Neural progenitor cell (in vitro differentiated cells): ENCODE measurements at regions not wholly inside any gene's neighbourhood (a gene's known extent, or its start where the extent isn't known, plus 50 kb on each side); places are given as distances from the start of the nearest gene placed in this dataset.

Experiments
- DNase-seq: peaks from one replicate; pipeline ENCODE4 v3.0.0-alpha.2; 2016; ENCODE audit warnings: low spot score
- H2AFZ ChIP-seq: fragments of 200-600 bp; sonication (generic); replicated peaks from 2 replicates; pipeline ENCODE4 v1.6.1; 2016; ENCODE audit warnings: antibody characterized with exemption
- H3F3A ChIP-seq: fragments of 200-600 bp; sonication (generic); 2 replicates; pipeline ENCODE4 v1.6.1; 2016; ENCODE audit warnings: antibody characterized with exemption, low read depth
- H3K27ac ChIP-seq: fragments of 200-600 bp; sonication (generic); 2 replicates; pipeline ENCODE4 v1.5.1; 2016; ENCODE audit warnings: mild to moderate bottlenecking
- H3K27me3 ChIP-seq: fragments of 200-600 bp; sonication (generic); 2 replicates; pipeline ENCODE4 v1.6.1; 2016; ENCODE audit warnings: mild to moderate bottlenecking, moderate library complexity
- H3K36me3 ChIP-seq: fragments of 200-600 bp; sonication (generic); 2 replicates; pipeline ENCODE4 v1.5.1; 2016
- H3K4me1 ChIP-seq: fragments of 200-600 bp; sonication (generic); 2 replicates; pipeline ENCODE4 v1.6.1; 2016; ENCODE audit warnings: mixed run types
- H3K4me2 ChIP-seq: fragments of 200-600 bp; sonication (generic); 2 replicates; pipeline ENCODE4 v1.6.1; 2016
- H3K4me3 ChIP-seq: fragments of 200-600 bp; sonication (generic); 2 replicates; pipeline ENCODE4 v1.5.1; 2016
- H3K79me2 ChIP-seq: fragments of 200-600 bp; sonication (generic); 2 replicates; pipeline ENCODE4 v1.6.1; 2016; ENCODE audit warnings: low read depth
- H3K9ac ChIP-seq: fragments of 200-600 bp; sonication (generic); 2 replicates; pipeline ENCODE4 v1.6.1; 2016
- H3K9me3 ChIP-seq: fragments of 200-600 bp; sonication (generic); 2 replicates; pipeline ENCODE4 v1.5.1; 2016; ENCODE audit warnings: low read depth
- H4K20me1 ChIP-seq: fragments of 200-600 bp; sonication (generic); 2 replicates; pipeline ENCODE4 v1.6.1; 2016; ENCODE audit warnings: low read depth
- H3K27ac Mint-ChIP-seq: 3 replicates; pipeline ENCODE4 v1.8.0; 2021; ENCODE audit warnings: mixed read lengths
- H3K27me3 Mint-ChIP-seq: 2 replicates; pipeline ENCODE4 v1.8.0; 2022; ENCODE audit warnings: low read depth, mild to moderate bottlenecking, inconsistent platforms, moderate library complexity, mixed read lengths; ENCODE audit not compliant: insufficient read depth
- H3K36me3 Mint-ChIP-seq: 3 replicates; pipeline ENCODE4 v1.8.0; 2021; ENCODE audit warnings: mixed read lengths
- H3K4me1 Mint-ChIP-seq: 3 replicates; pipeline ENCODE4 v1.8.0; 2021; ENCODE audit warnings: mixed read lengths
- H3K4me3 Mint-ChIP-seq: 3 replicates; pipeline ENCODE4 v1.8.0; 2021; ENCODE audit warnings: mild to moderate bottlenecking, moderate library complexity, mixed read lengths
- H3K9me3 Mint-ChIP-seq: 3 replicates; pipeline ENCODE4 v1.8.0; 2020; ENCODE audit warnings: mixed read lengths
- CTCF ChIP-seq: fragments of 200-600 bp; sonication (generic); IDR thresholded peaks from 2 replicates; pipeline ENCODE4 v1.5.1; 2017; ENCODE audit warnings: antibody characterized with exemption, mild to moderate bottlenecking
- EZH2 ChIP-seq: fragments of 200-600 bp; sonication (generic); IDR thresholded peaks from 2 replicates; pipeline ENCODE4 v1.6.1; 2017; ENCODE audit warnings: antibody characterized with exemption, mild to moderate bottlenecking, moderate library complexity
- EZH2phosphoT487 ChIP-seq: fragments of 200-600 bp; sonication (generic); IDR thresholded peaks from 2 replicates; pipeline ENCODE4 v1.6.1; 2017; ENCODE audit warnings: antibody characterized with exemption

GRCh38 chr4:188911199-188911598, 772.0 kb downstream of the TRIML1 start:
- Histone ChIP-seq H3K27ac (no peak overlapping the region), H3K4me2 (no peak overlapping the region), H3F3A (no peaks in the 10 kb centered on the region), H3K9ac (no peak overlapping the region), H3K79me2 (no peaks in the 10 kb centered on the region), H3K4me1 (no peaks in the 10 kb centered on the region), H3K36me3 (no peaks in the 10 kb centered on the region), H3K4me3 (no peak overlapping the region), H2AFZ (no peak overlapping the region), H4K20me1 (no peaks in the 10 kb centered on the region), H3K9me3 (no peaks in the 10 kb centered on the region), H3K27me3 (no peaks in the 10 kb centered on the region)
- TF ChIP-seq EZH2 (no peak), EZH2phosphoT487 (no peak), CTCF (no peak)
- no peak for DNase-seq
- H3K4me3 Mint-ChIP-seq, result no peak overlapping the region
- no peaks in the 10 kb centered on the region for H3K4me1 Mint-ChIP-seq
- H3K27ac Mint-ChIP-seq, result no peak overlapping the region
- H3K9me3 Mint-ChIP-seq, result peaks cover 9% of the 10 kb centered on the region
- H3K36me3 Mint-ChIP-seq, result peaks cover 2% of the 10 kb centered on the region
- no peaks in the 10 kb centered on the region for H3K27me3 Mint-ChIP-seq

DNA sequence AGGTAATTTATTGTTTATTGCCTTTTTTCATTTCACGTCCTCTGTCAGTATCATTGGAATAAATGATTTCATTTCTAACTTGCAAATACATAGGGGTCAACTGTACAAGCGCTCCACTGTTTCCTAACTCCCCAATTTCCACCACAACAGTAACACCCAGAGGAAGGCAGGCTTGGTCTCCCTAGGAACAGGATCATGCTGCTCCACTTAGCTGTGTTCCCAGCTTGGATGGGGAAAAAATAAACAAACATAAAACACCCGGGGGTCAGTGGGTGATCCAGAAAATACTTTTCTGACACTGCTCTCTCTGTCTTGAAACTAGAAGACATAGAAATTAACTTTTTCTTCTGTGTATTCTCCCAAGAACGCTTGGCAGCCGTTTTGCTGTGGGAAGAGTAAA, 772.5 kb downstream of the TRIML1 start:
- no peaks in the 10 kb centered on the region for H3K9me3 ChIP-seq
- H3K27me3 ChIP-seq, result no peaks in the 10 kb centered on the region
- H3K9me3 Mint-ChIP-seq, result peaks cover 9% of the 10 kb centered on the region
- no peak overlapping the region for H2AFZ ChIP-seq
- no peaks in the 10 kb centered on the region for H4K20me1 ChIP-seq
- TF ChIP-seq EZH2phosphoT487, result no peak
- TF ChIP-seq EZH2, result no peak
- TF ChIP-seq CTCF, result no peak
- no peak overlapping the region for H3K4me2 ChIP-seq
- no peaks in the 10 kb centered on the region for H3F3A ChIP-seq
- no peaks in the 10 kb centered on the region for H3K4me1 Mint-ChIP-seq
- H3K27ac Mint-ChIP-seq, result no peak overlapping the region
- H3K36me3 Mint-ChIP-seq, result peaks cover 2% of the 10 kb centered on the region
- no peaks in the 10 kb centered on the region for H3K27me3 Mint-ChIP-seq
- DNase-seq, result no peak
- H3K4me3 ChIP-seq, result no peak overlapping the region
- no peak overlapping the region for H3K27ac ChIP-seq
- H3K4me1 ChIP-seq, result no peaks in the 10 kb centered on the region
- H3K9ac ChIP-seq, result no peak overlapping the region
- H3K4me3 Mint-ChIP-seq, result no peak overlapping the region
- H3K79me2 ChIP-seq, result no peaks in the 10 kb centered on the region
- H3K36me3 ChIP-seq, result no peaks in the 10 kb centered on the region

- H3K4me3 Mint-ChIP-seq, result no peak overlapping the region
- Histone ChIP-seq H3K9me3 (no peaks in the 10 kb centered on the region), H2AFZ (no peak overlapping the region), H3K4me3 (no peak overlapping the region), H3K9ac (no peak overlapping the region), H3K27ac (no peak overlapping the region), H3F3A (no peaks in the 10 kb centered on the region), H3K36me3 (no peaks in the 10 kb centered on the region), H4K20me1 (no peaks in the 10 kb centered on the region), H3K4me2 (no peak overlapping the region), H3K27me3 (no peaks in the 10 kb centered on the region), H3K79me2 (no peaks in the 10 kb centered on the region), H3K4me1 (no peaks in the 10 kb centered on the region)
- no peak for DNase-seq
- H3K27ac Mint-ChIP-seq, result no peak overlapping the region
- no peaks in the 10 kb centered on the region for H3K27me3 Mint-ChIP-seq
- TF ChIP-seq EZH2phosphoT487, result no peak
- TF ChIP-seq EZH2, result no peak
- TF ChIP-seq CTCF, result no peak
- H3K4me1 Mint-ChIP-seq, result no peaks in the 10 kb centered on the region
- peaks cover 17% of the 10 kb centered on the region for H3K9me3 Mint-ChIP-seq
- peaks cover 2% of the 10 kb centered on the region for H3K36me3 Mint-ChIP-seq
Observed at GRCh38 chr4:188915175-188915574, 775.9 kb downstream of the TRIML1 start.

DNA sequence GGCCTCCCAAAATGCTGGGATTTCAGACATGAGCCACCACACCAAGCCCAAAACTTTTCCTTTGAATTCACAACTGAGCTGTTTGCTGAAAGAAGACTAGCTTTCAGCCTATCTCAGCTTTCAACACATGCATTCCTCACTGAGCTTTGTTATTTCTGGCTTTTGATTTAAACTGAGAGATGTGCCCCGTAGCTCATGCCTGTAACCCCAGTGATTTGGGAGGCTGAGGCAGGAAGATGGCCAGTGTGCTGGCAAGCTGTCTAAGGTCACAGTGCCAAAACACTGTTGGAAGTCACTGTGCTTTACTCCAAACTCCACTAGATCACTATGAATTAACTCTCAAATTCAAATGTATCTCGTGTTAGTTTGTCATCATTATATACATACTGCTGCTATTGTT, 779.5 kb downstream of the TRIML1 start:
- Mint-ChIP-seq H3K4me1 (no peaks in the 10 kb centered on the region), H3K27me3 (no peaks in the 10 kb centered on the region), H3K4me3 (no peak overlapping the region), H3K9me3 (peaks cover 17% of the 10 kb centered on the region), H3K36me3 (peaks cover 2% of the 10 kb centered on the region), H3K27ac (no peak overlapping the region)
- H3K27ac ChIP-seq, result no peak overlapping the region
- TF ChIP-seq EZH2, result no peak
- no peak for TF ChIP-seq EZH2phosphoT487
- no peaks in the 10 kb centered on the region for H4K20me1 ChIP-seq
- no peaks in the 10 kb centered on the region for H3K36me3 ChIP-seq
- no peaks in the 10 kb centered on the region for H3F3A ChIP-seq
- no peak overlapping the region for H2AFZ ChIP-seq
- no peak for DNase-seq
- no peak overlapping the region for H3K4me3 ChIP-seq
- H3K9me3 ChIP-seq, result no peaks in the 10 kb centered on the region
- H3K27me3 ChIP-seq, result no peaks in the 10 kb centered on the region
- no peaks in the 10 kb centered on the region for H3K79me2 ChIP-seq
- no peak overlapping the region for H3K9ac ChIP-seq
- H3K4me2 ChIP-seq, result no peak overlapping the region
- no peaks in the 10 kb centered on the region for H3K4me1 ChIP-seq
